Stimulated activated CD8-positive, alpha-beta memory T cell treated with anti-CD3 and anti-CD28 coated beads, Interleukin-7, amount 100 ng/mL, for 1 hour (primary cell): ENCODE measurements at regions not wholly inside any gene's neighbourhood (a gene's known extent, or its start where the extent isn't known, plus 50 kb on each side); places are given as distances from the start of the nearest gene placed in this dataset.

Experiments
- DNase-seq, 2 donors: peaks; one replicate each; pipeline ENCODE4 v3.0.0-alpha.2; 2020; ENCODE audit warnings: low read depth in 2 of 2

DNA sequence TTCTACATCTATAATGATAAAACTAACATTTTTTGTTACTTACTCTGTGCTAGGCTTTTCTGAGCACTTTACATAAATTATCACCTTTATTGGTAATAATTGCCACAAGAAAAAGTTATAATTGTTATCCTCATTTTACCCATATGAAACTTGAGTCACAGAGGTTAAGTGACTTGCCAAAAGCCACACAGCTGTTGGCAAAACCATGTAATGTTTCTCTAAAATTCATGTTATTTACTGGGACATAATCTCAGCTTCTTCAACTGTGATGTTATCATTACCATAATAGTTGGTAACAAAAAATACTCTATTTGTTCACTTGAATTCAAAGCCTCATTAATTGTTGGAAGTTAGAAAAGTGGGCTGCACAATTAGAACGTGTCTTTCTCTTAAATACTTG is 437.3 kb downstream of the BRINP1 start:
- DNase-seq, result no peak

DNA sequence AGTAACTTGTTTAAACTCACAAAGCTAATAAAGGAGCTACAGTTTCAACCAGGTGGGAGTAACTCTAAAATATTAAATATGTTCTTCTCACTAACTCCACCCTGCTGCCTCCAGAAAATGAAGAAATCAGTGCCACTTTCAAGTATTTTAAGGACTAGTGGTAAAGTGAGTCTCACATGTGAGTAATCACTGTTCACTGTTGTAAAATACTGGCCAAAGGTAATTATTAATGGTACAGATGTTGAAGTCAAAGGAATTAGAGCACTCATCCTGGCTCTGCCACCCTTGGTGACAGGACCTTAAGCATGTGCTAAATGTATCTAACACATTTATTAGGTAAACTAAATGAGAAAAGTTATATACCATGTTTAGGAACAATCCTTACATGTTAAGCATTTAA is 430.7 kb downstream of the BRINP1 start:
- no peak for DNase-seq

DNA sequence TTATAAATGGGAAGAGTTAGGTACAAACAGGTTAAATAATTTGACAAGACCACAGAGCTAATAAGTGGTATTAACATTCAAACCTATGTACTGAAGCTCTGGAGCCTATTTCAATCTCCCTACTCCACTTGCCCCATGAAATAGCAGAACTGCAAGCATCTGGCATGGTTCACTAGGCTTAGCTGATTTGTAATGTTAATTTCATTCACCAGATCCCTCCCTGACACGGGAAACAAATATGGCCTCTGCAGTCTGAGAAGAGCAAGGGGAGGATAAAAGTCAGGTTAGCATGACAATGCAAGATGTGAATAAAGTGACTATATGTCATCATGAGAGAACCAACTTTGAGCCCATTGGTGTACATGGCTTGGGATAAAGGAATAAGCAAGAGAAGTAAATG is 428.8 kb downstream of the BRINP1 start:
- DNase-seq, result no peak

DNA sequence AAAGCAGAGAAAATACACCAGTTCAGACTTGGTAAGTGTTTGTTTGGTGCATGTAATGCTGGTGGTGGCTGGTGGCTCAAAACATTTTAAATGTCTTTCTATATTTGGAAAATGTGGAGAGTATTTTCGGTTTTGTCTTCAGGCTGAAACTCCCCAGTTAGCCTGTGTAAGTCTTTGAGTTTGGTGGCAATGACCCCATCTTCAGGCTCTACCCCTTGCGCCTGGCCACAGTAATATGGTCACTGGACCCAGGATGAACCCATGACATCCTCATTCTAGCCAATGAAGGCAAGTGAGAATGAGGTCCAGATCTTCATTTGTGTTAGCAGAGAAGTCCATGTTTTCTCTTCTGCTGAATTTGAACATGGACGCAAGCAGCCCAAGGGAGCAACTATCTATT is 422.6 kb downstream of the BRINP1 start:
- DNase-seq, result no peak

DNA sequence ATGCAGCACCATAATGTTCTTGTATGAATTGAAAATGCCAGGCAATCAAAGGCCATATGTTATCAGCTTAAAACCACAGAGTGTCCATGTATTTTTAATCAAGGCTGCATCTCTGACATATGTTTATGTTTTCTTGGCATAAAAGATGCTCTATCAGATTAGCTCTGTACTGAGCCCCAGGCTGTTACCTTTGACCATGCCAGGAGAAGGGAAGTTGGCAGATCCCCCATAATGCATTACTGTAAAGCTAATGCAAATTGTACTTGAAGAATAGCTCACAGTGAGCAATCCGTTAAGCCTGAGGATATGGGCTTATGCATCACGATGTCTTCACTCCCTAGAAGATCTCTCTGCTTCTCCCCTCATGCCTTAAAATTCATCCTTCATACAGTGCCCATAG is 414.4 kb downstream of the BRINP1 start:
- DNase-seq, result no peak

DNA sequence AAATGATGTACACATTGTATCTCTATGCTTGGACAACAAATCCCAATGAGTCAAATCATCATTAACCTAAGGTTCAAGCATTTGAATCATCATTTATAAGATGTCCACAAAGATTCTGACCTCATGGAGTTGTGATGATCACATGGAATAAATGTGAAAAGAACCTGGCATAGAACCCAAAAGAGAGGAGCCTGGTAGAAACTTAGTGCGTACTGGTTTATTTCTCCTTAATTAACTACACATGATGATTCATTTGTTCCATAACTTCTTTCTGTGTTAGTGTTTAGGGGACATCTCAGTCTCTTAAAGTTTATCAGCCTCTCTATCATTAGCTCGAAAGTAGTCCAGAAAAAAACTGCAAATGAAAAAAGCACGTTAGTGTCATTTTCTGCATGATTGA is 411.6 kb downstream of the BRINP1 start:
- DNase-seq, result no peak

DNA sequence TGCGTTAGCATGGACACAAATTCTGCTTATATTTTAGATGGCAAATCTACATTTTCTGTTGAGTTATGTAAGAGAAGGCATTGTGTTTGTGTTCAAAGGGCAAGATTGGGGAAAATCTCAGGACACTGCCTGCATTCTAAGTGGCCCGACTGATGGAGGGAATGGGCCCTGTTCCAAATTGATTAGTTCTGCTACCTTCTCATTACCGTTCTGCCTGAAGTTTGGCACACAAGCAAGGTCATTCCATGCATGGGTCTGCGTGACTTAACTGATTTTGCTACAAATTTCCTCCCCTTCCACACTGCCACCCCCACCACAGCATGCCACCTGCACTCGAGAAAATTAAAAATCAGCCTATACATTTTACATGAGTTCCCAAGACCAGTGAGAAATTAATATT is 409.9 kb downstream of the BRINP1 start:
- no peak for DNase-seq

DNA sequence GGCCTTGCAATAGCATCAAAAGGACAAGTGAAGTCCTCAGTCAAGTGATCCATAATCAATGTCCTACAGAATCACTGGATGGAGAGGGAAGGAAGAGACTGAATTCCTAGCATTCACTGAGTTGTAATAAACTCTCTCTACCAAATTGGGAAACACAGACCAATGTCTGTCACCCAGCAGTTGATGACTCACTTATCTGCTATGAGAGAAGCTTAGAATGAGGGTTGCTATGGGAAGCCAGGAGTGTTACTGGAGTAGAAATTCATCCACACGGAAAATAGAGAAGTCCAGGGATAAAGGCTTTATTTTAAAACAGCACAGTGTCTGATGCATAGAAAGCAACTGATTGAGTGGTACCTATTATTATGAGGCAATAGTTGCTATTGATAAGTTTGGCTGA is 407.4 kb downstream of the BRINP1 start:
- DNase-seq, result no peak

DNA sequence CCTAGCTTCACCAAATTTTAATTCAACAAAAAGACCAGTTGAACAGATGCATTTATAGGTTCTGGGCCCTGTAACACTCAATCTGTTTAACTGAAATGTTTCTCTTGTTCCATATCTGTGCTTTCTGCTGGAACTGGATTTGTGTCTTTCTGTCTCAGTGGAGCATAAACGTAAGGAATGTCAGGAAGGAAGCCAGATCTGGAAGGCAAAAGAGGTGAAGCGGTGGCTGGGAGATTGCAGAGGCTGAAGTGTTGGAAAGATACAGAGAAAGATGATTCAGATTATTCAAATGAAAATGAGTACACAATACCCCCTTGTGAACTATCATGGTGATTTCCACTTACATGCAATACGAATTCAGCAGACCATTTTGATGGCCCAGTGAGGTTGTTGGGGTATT is 406.8 kb downstream of the BRINP1 start:
- no peak for DNase-seq

DNA sequence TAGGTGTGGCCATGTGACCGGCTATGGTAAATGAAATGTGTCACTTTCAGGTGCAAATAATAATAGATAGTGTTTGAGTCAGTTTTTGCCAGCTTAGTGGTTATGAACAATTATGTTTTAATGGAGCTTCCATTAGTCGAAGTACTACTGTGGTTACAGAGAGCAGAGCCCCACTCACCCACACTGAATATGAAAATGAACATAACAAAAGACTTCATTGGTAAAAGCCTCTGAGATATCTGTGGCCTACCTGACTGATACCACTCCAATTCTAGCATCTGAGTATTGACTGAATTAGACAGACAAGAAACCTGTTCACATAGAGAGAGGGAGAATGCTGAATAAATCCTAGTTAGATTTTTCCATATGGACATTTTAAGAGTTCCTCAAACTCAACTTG is 405.6 kb downstream of the BRINP1 start:
- DNase-seq, result no peak

DNA sequence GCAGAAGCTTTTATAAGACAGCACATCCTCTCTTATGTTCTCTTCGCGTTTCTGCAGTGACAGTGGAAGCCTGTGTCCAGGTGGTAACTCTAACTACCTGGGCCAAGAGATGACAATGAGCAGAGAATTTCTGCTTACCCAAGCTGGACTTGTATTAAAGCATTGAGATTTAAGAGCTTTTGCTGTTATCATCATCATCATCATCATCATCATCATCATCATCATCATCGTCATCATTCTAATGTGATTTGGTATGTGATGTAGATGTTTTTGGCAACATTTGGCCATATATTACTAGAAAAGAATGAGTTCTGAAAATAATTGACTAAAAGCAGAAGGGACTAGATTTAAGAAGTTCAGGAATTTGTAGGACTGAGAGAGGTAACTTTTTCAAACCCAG is 401.3 kb downstream of the BRINP1 start:
- DNase-seq, result no peak

DNA sequence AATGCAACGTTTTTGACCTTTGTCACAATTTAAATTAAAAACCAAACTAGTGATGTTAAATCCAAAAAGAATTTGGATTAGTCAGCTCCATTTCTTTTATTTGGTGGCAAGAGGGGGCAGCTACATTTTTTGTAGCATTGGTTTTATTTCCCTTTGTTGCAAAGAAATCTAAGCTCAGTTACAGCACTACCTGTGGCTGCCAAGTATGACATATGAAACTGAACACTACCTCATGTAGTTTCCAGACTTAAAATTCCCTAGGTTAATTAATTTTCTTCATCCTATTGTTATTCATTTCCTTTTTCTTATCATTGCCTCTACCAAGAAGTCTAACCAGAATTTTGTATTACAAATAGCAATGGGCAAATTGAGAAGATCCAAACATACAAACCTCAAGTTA is 393.5 kb downstream of the BRINP1 start:
- no peak for DNase-seq

DNA sequence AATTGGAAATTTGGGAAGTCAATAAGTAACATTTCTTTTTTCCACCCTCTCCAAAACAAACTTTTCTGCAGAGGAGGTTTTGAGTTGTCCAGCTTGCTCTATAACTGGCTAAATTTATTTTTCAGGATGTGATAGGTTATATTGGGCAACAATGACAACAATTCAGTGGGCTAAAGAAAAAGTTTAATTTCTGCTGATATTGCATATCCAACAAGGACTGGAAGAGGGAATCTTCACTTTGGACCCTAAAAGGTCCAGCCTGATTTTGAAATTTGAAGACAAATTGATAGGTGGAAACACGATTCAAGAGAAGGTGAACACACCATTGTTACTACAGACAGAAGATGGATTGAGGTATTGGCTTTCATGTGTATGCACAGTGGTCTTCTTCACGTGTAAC is 393.1 kb downstream of the BRINP1 start:
- no peak for DNase-seq

DNA sequence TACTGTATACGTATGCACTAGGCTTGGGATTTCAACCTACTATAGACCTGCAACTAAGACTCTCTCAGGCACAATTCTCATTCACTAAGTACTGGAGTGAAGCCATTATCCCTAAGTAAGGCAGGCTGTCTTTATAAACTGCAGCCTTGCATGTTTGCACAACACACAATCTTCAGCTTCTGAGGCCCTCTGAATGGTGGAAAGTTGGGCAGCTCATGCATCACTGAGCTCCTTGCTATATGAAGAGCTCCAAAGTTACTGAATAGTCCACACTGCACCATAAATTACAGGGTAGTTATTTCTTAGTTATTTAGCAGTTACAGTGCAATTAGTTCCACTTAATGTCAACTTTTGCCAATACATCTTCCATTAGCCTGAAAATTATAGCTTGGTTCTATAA is 384.6 kb downstream of the BRINP1 start:
- DNase-seq, result no peak

DNA sequence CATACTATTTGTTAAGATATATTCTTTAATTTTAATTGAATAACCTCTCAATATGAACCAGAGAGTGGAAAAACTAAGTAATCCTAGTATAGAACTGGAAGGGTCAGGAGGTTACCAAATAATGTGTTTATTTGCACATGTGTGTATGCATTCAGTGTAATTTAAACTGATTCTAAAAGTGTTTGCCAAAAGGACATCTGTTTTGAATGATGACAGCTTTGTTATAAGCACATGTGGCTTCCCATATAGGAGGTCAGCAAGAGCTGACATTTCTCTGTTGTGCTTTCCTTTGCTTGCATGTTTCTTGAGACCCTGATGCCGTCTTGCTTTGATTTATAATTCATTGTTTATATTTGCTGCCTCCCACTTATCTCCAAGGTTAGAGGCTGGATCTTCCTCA is 383.4 kb downstream of the BRINP1 start:
- no peak for DNase-seq

DNA sequence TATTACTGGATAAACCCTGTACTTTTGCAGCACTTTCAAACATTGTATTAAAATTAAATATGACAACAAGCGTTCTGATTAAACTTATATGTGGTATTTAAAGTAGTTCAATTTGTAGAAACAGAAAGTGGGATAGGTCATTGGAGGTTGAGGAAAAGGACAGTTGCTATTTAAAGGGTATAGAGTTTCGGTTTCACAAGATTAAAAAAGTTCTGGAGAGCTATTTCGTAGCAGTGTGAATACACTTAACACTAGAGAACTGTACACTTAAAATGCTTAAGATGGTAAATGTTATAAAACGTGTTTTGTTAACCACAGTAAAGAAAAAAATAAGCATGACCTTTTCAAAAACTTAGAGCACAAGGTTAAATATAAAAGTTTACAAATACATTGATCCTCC is 382.1 kb downstream of the BRINP1 start:
- no peak for DNase-seq

DNA sequence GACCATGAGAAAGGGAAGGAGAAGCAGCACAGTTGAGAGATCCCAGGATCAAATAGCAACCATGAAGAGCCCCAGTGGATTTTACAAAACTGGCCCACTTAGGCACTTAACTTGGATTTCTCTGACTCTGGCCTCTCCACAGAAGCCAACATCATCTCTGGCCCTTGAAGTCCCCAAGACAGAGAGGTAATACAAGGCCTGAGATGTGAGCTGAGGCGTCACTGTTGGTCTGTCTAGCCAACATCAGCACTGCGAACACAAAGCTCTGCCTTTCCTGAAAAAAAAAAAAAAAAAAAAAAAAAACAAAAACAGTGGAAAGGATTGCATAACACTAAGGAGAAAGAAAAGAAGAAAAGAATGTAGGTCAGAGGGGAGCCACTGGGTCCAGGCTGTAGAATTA is 378.3 kb downstream of the BRINP1 start:
- DNase-seq, result no peak

DNA sequence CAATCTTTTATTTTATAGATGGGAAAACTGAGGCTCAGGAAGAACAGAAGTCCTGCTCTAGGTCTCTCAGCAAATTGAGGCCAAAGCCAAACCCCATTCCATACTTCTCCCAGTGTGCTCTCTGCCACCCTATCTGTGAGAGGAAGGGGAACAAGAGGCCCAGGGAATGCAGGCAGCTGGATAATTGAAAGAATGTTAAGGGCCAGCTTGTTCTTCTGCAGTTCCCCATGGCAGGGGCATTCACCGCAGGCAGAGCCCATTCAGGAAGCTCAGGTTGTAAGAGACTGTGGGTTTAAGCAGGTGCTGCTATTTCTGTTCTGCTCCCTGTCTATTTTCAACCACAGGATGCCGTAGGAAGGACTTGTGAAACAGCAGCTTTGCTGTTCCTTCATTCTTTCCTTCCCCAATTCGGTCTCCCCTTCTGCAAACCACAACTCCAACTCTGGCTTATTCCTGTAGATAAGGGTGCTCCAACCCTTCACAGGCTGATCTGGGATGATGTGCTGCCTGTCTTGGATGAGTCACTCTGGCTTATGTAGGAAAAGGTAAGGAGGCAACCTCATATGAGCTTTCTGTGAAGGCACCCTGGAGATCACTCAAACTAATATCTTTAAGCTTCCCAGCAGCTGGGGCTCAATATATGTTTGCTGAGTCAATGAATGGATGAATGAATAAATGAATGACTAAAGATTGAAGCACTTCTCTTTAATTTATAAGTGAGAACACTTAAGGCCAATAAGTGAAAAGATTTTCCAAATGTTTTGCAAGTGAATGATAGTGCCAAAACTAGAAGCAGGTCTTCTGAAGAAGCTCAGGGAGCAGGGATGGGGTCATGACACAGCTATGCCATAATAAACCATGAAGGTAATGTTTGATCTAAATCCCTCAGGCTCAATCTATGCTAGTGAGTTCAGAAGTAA is 377.6 kb downstream of the BRINP1 start:
- DNase-seq, result no peak

DNA sequence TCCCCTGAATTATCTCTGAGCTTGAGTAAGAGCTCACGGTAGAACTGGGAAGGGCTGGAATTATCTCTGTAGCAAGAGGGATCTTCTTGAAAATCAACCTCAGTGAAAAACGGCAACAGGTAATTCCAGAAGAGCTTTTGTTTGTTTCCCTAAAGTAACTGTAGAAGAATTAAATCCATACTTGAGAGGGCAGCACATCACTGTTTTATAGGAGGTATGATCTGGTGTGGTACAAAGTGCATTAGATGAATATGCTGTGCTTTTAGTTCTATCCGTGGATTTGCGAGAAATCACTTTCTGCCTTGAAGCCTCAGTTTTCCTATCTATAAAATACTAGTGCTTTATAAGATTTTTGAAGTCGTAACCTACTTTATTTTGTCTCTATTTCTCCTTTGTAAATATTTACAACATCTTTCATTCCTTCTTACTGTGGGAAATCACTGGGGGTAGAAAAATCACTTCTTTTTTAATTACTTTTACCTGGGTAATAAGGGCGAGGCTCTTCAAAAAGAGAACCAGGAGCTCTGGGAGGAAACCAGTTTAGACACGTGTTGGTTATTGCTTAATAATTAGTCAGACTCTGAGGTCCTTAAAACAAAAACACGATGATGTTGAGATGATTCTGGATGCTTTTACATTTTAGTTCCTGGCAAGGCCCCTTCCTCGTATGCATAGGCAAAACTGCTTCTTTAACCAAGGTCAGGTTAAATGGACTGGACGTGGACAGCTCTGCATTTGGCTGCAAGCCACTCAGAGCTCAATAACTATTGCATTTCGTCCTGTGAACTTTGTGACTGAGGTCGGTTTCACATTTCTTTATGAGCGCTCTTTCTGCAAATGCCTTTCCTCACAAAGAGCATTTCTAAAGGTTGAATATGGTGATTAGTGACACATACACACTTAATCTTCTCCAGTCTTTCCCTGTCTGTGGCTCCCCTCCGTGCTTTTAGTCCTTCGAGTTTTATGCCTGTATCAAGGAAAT is 376.1 kb downstream of the BRINP1 start:
- no peak for DNase-seq

DNA sequence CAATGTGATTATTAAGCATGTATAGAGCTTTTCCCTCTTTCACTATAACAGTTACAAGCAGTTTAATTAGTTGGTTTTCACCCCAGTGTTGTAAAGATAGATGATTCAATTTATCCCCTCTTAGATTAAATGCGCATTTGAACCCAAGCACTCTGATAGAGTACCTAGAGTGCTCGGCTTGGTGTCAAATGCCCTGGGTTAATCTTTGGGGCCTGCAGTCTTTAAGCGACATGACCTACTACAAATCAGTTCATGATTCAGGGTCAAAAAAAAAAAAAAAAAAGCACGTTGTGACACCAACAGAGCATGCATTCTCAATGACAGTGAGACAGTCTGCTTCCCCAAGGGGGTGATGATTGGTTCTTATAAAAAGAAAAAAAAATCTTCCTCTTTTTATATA is 375.3 kb downstream of the BRINP1 start:
- no peak for DNase-seq

DNA sequence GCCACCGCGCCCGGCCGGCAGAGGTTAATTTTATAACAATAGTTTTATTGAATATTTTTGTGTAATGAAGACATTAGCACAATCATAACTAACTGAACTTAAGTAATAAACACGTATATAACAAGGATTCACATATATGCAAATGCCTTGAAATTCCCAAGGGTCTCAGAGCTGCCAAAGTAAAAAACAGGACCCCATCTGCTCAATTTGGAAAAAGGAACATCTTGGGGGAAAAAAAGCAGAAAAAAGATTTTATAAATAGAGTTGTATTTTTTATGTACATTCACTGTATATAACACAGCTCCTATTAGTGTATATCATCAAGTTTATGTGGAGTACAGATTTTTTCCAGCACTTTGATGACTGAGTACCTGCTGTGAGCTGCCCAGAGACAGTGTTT is 366.7 kb downstream of the BRINP1 start:
- DNase-seq, result no peak

DNA sequence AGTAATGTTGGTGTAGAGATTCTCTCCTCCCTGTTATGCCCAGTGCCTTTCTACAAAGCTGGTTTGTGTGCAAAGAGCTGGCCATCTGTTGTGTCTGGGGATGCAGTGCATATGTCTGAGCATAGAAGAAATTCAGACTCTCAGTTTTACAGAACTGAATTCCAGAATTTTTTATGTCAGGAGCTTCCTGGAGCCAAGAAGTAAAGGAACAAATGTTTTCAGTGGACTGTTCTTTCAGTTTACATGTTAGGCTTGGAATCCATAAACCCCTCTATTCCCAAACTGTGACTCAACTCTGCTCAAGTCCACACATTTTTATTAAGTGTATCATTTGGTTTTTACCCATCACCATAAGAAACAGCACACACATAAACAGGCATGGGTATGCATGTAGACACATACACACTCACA is 366.0 kb downstream of the BRINP1 start:
- DNase-seq, result no peak
